KMS-11 (cell line): ENCODE measurements at regions not wholly inside any gene's neighbourhood (a gene's known extent, or its start where the extent isn't known, plus 50 kb on each side); places are given as distances from the start of the nearest gene placed in this dataset.

Source experiments
- H2AFZ ChIP-seq: fragments of 200-600 bp; sonication (generic); 2 replicates; pipeline ENCODE4 v1.6.1; 2016; ENCODE audit warnings: antibody characterized with exemption, mixed run types, low read depth
- H3K27ac ChIP-seq: fragments of 200-600 bp; sonication (generic); 2 replicates; pipeline ENCODE4 v1.6.1; 2016; ENCODE audit warnings: mild to moderate bottlenecking, mixed run types
- H3K27me3 ChIP-seq: fragments of 200-600 bp; sonication (generic); 2 replicates; pipeline ENCODE4 v1.6.1; 2017; ENCODE audit warnings: mild to moderate bottlenecking, low read depth, mixed run types, moderate library complexity; ENCODE audit not compliant: insufficient read depth
- H3K36me3 ChIP-seq: fragments of 200-600 bp; sonication (generic); 2 replicates; pipeline ENCODE4 v1.6.1; 2017; ENCODE audit warnings: mild to moderate bottlenecking, mixed run types; ENCODE audit not compliant: insufficient read depth
- H3K4me1 ChIP-seq: fragments of 200-600 bp; sonication (generic); 2 replicates; pipeline ENCODE4 v1.6.1; 2016; ENCODE audit warnings: mild to moderate bottlenecking, low read depth, mixed run types; ENCODE audit not compliant: poor library complexity, severe bottlenecking
- H3K4me2 ChIP-seq: fragments of 200-600 bp; sonication (generic); 2 replicates; pipeline ENCODE4 v1.7.0; 2016; ENCODE audit warnings: mild to moderate bottlenecking, mixed run types
- H3K4me3 ChIP-seq: fragments of 200-600 bp; sonication (generic); IDR thresholded peaks from 2 replicates; pipeline ENCODE4 v1.6.1; 2017; ENCODE audit warnings: low read depth, low read length, mixed read lengths; ENCODE audit not compliant: insufficient read depth
- H3K79me2 ChIP-seq: fragments of 200-600 bp; sonication (generic); 2 replicates; pipeline ENCODE4 v1.6.1; 2016; ENCODE audit warnings: low read depth, mixed run types; ENCODE audit not compliant: insufficient read depth
- H3K9ac ChIP-seq: fragments of 200-600 bp; sonication (generic); 2 replicates; pipeline ENCODE4 v1.6.1; 2016; ENCODE audit warnings: mild to moderate bottlenecking, mixed run types
- H4K20me1 ChIP-seq: fragments of 200-600 bp; sonication (generic); 2 replicates; pipeline ENCODE4 v1.6.1; 2016; ENCODE audit warnings: mild to moderate bottlenecking, mixed run types; ENCODE audit not compliant: insufficient read depth
- CTCF ChIP-seq: fragments of 200-600 bp; sonication (generic); conservative IDR thresholded peaks from 2 replicates; pipeline ENCODE4 v1.6.1; 2017; ENCODE audit warnings: low read depth, mild to moderate bottlenecking, antibody characterized with exemption, low read length, moderate library complexity, mixed read lengths

GRCh38 chr7:54955696-54956420, 63.0 kb upstream of the EGFR start:
- Histone ChIP-seq H3K4me1 (no peaks in the 10 kb centered on the region), H3K36me3 (no peaks in the 10 kb centered on the region), H3K4me3 (no peak overlapping the region), H3K4me2 (no peak overlapping the region), H3K27me3 (no peaks in the 10 kb centered on the region), H3K9ac (no peak overlapping the region), H3K27ac (no peak overlapping the region), H4K20me1 (no peaks in the 10 kb centered on the region), H3K79me2 (no peaks in the 10 kb centered on the region), H2AFZ (no peak overlapping the region)
- TF ChIP-seq CTCF, result no peak

GRCh38 chr7:54956865-54957264, 62.0 kb upstream of the EGFR start:
- Histone ChIP-seq H3K9ac (no peak overlapping the region), H4K20me1 (no peaks in the 10 kb centered on the region)
- TF ChIP-seq CTCF, result no peak

DNA sequence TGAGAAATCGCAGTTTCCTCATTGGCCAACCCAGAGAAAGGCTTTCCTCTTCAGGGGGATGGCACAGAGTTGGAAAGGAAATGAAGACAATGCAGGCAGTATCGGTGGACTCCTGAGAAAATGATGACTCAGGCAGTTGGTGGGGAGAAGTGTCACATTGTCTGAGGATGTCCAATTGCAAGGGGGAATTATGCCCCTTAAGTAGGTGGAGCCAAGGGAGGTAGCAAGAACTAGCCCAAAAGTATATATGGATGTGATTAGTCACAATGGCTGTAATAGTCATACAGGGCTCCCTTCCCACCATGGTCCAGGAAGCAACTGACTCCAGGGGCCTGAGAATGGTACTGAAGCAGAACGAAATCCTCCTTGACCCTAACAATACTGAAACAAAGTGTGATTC, 58.3 kb upstream of the EGFR start:
- H3K4me1 ChIP-seq, result no peaks in the 10 kb centered on the region
- H3K27ac ChIP-seq, result no peak overlapping the region
- no peak overlapping the region for H3K9ac ChIP-seq
- H3K4me3 ChIP-seq, result no peak overlapping the region
- no peaks in the 10 kb centered on the region for H4K20me1 ChIP-seq
- H3K4me2 ChIP-seq, result no peak overlapping the region
- no peaks in the 10 kb centered on the region for H3K36me3 ChIP-seq
- no peaks in the 10 kb centered on the region for H3K79me2 ChIP-seq
- no peaks in the 10 kb centered on the region for H3K27me3 ChIP-seq
- no peak overlapping the region for H2AFZ ChIP-seq
- no peak for TF ChIP-seq CTCF

More at GRCh38 chr7:54956865-54957264, 62.0 kb upstream of the EGFR start:
- Histone ChIP-seq H3K4me3 (no peak overlapping the region), H3K4me1 (no peaks in the 10 kb centered on the region), H2AFZ (no peak overlapping the region), H3K36me3 (no peaks in the 10 kb centered on the region), H3K4me2 (no peak overlapping the region), H3K27me3 (no peaks in the 10 kb centered on the region), H3K27ac (no peak overlapping the region), H3K79me2 (no peaks in the 10 kb centered on the region)

- no peaks in the 10 kb centered on the region for H3K79me2 ChIP-seq
- H2AFZ ChIP-seq, result no peak overlapping the region
- H3K36me3 ChIP-seq, result no peaks in the 10 kb centered on the region
- H3K4me3 ChIP-seq, result no peak overlapping the region
- H4K20me1 ChIP-seq, result no peaks in the 10 kb centered on the region
- H3K4me1 ChIP-seq, result no peaks in the 10 kb centered on the region
- TF ChIP-seq CTCF, result no peak
- no peaks in the 10 kb centered on the region for H3K27me3 ChIP-seq
- no peak overlapping the region for H3K27ac ChIP-seq
- no peak overlapping the region for H3K9ac ChIP-seq
- no peak overlapping the region for H3K4me2 ChIP-seq
Measured at GRCh38 chr7:54961391-54961790, 57.4 kb upstream of the EGFR start.
